Ureter (tissue), 1 donor: ENCODE measurements at regions not wholly inside any gene's neighbourhood (a gene's known extent, or its start where the extent isn't known, plus 50 kb on each side); places are given as distances from the start of the nearest gene placed in this dataset.

Experiments
- DNase-seq: peaks from one replicate; pipeline ENCODE4 v3.0.0-alpha.2; 2020; ENCODE audit warnings: low spot score
- donor health status: DM: yes; HTN: yes; CAD: no.

- DNase-seq: no peak
These were observed 372.1 kb downstream of the MTRR start for GRCh38 chr5:8241076-8241475.

- no peak for DNase-seq
These were observed 372.6 kb downstream of the MTRR start for GRCh38 chr5:8241558-8241957.

GRCh38 chr5:8247049-8247899 is 378.3 kb downstream of the MTRR start:
- no peak for DNase-seq

GRCh38 chr5:8253376-8253775 is 384.4 kb downstream of the MTRR start:
- no peak for DNase-seq

- DNase-seq: no peak
These were observed 385.7 kb downstream of the MTRR start for GRCh38 chr5:8254674-8255073.

GRCh38 chr5:8258801-8259200 is 389.9 kb downstream of the MTRR start:
- no peak for DNase-seq

GRCh38 chr5:8270246-8270645 is 401.3 kb downstream of the MTRR start:
- DNase-seq: no peak

- DNase-seq: no peak
These were observed 411.9 kb downstream of the MTRR start for GRCh38 chr5:8280711-8281363.

GRCh38 chr5:8288334-8288733 is 419.4 kb downstream of the MTRR start:
- DNase-seq: no peak

- DNase-seq: no peak
These were observed 420.1 kb downstream of the MTRR start for GRCh38 chr5:8288897-8289516.

GRCh38 chr5:8289779-8290178 is 420.8 kb downstream of the MTRR start:
- no peak for DNase-seq

GRCh38 chr5:8290721-8291120 is 421.8 kb downstream of the MTRR start:
- DNase-seq: no peak

GRCh38 chr5:8291641-8292040 is 422.7 kb downstream of the MTRR start:
- no peak for DNase-seq

GRCh38 chr5:8295141-8295540 is 426.2 kb downstream of the MTRR start:
- DNase-seq: no peak

- no peak for DNase-seq
These were observed 430.8 kb downstream of the MTRR start for GRCh38 chr5:8299716-8300115.

- no peak for DNase-seq
These were observed 435.4 kb downstream of the MTRR start for GRCh38 chr5:8304341-8304740.

GRCh38 chr5:8306288-8306896 is 437.4 kb downstream of the MTRR start:
- DNase-seq: no peak

- no peak for DNase-seq
These were observed 446.0 kb downstream of the MTRR start for GRCh38 chr5:8314965-8315364.

- no peak for DNase-seq
These were observed 447.8 kb downstream of the MTRR start for GRCh38 chr5:8316608-8317280.

- DNase-seq: no peak
These were observed 448.4 kb downstream of the MTRR start for GRCh38 chr5:8317335-8317734.

- no peak for DNase-seq
These were observed 451.3 kb downstream of the MTRR start for GRCh38 chr5:8320244-8320643.

- DNase-seq: no peak
These were observed 452.3 kb downstream of the MTRR start for GRCh38 chr5:8321272-8321671.
